ENCODE measurements at regions not wholly inside any gene's neighbourhood (a gene's known extent, or its start where the extent isn't known, plus 50 kb on each side); places are given as distances from the start of the nearest gene placed in this dataset.

DNA sequence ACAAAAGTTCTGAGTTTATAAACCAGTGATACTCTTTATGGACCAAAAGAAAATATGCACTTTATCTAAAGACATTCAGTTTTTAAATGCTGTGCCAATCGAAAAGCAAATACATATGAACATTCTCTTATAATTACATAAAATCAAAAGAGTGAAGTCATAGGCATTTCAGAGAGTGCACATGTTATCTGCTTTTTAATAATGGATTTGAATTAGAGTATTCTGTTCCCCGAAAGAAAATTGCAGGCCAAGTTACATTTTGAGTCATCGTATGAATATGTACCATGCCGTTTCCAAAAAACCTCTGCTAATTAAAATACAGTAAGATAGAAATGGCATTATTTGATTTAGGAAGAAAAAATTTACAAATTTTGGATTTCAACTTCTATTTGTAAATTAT lies 565.7 kb downstream of the ZEB2 start:
- Mint-ChIP-seq H3K9me3 (no peaks in the 10 kb centered on the region), H3K27me3 (ENCODE audit: low read depth) (no peaks in the 10 kb centered on the region), H3K27ac (no peak overlapping the region), H3K4me3 (no peak overlapping the region), H3K4me1 (ENCODE audit: low read depth) (no peaks in the 10 kb centered on the region), H3K36me3 (ENCODE audit: low read depth) (no peaks in the 10 kb centered on the region)

DNA sequence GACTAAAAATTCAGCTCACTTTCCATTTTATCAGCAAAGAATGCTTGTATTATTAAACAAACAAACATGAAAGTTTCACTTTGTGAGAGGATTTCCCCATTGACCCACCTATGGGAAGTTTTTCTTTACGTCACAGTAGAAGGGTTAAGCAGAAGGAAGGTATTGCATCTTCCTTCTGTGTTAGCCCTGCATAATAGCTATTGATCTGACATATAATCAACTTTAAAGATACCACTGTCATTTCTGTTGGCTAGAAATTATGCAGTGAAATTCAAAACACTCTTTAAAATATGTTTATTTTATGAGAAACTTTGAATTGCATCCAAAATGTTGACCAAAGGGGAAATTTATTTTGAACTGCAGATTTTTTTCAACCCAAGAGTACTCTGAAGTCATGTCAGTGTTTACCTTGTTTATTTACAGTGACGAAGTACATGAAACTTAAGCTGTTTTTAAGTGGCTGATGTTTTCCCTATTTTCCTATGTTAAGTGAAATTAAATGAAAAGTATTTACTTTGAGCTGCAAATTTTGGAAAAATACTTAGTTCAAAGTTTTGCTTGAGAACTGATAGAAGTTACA lies 566.4 kb downstream of the ZEB2 start:
- Mint-ChIP-seq H3K4me3 (no peak overlapping the region), H3K36me3 (ENCODE audit: low read depth) (no peaks in the 10 kb centered on the region), H3K9me3 (no peaks in the 10 kb centered on the region), H3K27ac (no peak overlapping the region), H3K27me3 (ENCODE audit: low read depth) (no peaks in the 10 kb centered on the region), H3K4me1 (ENCODE audit: low read depth) (no peaks in the 10 kb centered on the region)

DNA sequence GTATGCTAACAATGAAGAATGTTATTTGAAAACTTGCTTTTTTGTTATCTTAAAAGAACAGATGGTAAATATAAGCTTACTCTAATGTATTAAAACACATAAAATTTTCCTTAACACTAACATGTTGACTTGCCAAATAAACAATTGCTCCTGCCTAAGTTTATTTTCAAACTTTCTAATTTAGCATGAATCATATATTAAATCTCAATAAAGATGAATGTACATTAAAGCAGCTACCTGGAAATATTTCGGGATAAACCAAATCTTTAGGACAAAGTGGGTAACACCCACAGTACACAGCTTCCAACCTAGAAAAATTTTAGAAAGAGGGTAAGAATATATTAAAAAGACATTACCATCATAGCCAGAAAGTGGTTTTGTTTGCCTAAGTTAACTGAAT lies 567.4 kb downstream of the ZEB2 start:
- Mint-ChIP-seq H3K9me3 (no peaks in the 10 kb centered on the region), H3K27me3 (ENCODE audit: low read depth) (no peaks in the 10 kb centered on the region), H3K36me3 (ENCODE audit: low read depth) (no peaks in the 10 kb centered on the region), H3K27ac (no peak overlapping the region), H3K4me3 (no peak overlapping the region), H3K4me1 (ENCODE audit: low read depth) (no peaks in the 10 kb centered on the region)

DNA sequence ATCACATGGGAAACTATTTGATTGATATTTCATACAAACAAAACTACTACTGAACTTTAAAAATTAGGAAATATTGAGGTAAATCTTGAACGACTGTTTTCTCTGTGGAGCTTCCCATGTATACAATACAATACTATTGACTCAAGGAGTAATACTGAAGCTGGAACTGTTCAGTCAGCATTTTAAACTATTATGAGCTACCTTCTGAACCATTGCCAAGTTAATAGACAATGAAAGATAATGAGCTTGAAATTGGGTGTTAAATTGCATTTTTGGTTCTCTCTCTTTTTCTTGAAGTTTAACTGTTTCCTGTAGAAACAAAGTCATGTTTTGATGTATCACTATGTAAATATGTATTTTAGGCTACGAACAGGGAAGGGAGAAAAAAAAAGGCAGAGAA lies 569.2 kb downstream of the ZEB2 start:
- Mint-ChIP-seq H3K36me3 (ENCODE audit: low read depth) (no peaks in the 10 kb centered on the region), H3K27ac (no peak overlapping the region), H3K4me3 (no peak overlapping the region), H3K9me3 (no peaks in the 10 kb centered on the region), H3K27me3 (ENCODE audit: low read depth) (no peaks in the 10 kb centered on the region), H3K4me1 (ENCODE audit: low read depth) (no peaks in the 10 kb centered on the region)

DNA sequence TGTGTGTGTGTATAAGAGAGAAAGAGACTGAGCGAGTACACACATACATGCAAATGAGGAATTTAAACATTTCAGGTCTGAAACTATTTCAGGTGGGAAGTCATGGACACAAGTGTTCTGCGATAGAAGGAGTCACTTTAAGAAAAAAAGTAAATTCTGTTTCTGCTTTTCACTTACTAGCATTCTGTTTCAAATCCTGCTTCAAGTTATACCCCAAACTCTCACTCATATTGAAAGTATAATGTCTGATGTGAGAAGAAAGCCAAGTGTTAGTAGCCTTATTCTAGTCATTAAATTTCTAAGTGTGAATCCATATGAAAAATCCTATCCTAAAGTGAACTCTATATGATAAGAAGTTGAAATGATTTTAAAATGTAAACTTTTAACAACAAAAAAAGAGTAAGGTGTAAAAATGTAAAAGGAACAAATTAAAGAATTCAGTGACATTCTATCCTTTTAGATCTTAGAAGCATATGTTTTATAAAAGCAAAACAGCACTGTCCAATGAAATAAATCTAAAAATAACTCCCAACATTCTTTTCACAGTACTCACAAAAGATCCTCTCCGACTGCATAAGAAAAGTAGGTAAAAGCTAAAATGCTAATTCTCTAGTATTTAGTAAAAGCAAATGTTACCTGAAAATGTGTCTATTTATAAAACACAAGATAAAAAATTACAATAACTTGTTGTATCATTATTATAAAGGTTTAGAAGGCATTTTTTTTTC lies 570.6 kb downstream of the ZEB2 start:
- no peaks in the 10 kb centered on the region for H3K9me3 Mint-ChIP-seq
- H3K4me3 Mint-ChIP-seq, result no peak overlapping the region
- H3K4me1 Mint-ChIP-seq (ENCODE audit: low read depth), result no peaks in the 10 kb centered on the region
- H3K27me3 Mint-ChIP-seq (ENCODE audit: low read depth), result no peaks in the 10 kb centered on the region
- H3K36me3 Mint-ChIP-seq (ENCODE audit: low read depth), result no peaks in the 10 kb centered on the region
- no peak overlapping the region for H3K27ac Mint-ChIP-seq

DNA sequence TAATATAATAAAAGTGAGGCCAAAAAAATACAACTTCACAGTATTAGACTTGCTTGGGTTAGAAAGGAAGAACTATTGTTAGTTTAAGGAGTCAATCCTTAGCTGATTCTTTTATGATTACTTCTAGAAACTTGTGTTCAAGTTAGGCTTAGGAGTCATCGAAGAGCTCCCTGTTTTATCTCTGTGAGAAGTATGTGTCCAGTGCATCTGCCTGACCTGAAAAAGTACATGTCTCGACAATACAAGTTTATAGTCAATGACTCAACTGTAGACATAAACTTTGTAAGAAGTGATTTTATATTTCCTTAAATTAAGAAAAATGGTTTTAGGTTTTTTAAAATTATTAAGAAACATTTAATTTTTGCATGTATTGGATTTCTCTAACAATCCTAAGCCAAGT lies 571.2 kb downstream of the ZEB2 start:
- no peaks in the 10 kb centered on the region for H3K36me3 Mint-ChIP-seq (ENCODE audit: low read depth)
- H3K27me3 Mint-ChIP-seq (ENCODE audit: low read depth), result no peaks in the 10 kb centered on the region
- no peaks in the 10 kb centered on the region for H3K9me3 Mint-ChIP-seq
- no peak overlapping the region for H3K27ac Mint-ChIP-seq
- no peaks in the 10 kb centered on the region for H3K4me1 Mint-ChIP-seq (ENCODE audit: low read depth)
- no peak overlapping the region for H3K4me3 Mint-ChIP-seq

DNA sequence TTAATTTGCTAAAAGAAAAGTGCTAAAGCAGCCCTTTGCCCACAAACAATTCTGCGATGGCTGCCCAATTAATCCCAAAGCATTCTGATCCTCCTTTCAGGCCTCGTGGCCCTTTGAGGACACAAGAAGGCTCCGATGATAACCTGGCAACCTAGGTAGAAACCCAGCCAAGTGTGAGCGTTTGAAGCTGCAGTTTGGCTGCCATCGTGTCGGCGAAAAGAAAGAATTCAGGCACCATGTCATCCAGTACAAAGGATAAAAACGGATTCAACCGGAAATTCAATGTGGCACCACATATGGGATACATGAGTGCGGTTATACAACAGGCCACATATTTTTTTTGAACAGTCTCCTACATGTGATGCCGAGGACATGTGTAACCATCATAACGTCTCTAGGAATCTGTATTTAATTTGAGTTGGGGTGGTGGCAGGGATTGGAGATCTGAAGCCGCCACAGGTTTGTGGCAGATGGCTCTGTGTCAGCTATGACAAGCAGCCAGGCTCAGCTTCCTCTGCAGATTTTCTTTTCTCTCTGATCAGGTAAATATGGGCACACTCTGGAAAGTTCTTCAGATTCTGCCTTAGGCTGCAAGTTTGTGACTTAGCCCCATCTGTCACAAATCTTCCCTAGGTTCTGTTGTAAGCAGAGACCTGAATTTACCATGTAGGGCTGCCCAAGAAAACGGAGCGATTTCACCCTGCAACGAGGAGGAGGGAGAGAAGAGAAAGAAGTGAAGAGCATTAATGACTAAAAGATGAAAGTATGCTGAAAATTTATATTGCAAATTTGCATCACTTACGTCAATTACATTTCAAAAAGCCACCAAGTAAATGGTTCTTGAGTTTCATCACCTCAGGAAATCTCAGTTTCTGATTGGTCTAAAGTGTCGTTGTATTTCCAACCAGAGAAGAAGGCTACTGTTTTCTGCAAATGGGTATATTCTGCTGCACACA lies 573.2 kb downstream of the ZEB2 start:
- H3K4me1 Mint-ChIP-seq (ENCODE audit: low read depth), result no peaks in the 10 kb centered on the region
- no peak overlapping the region for H3K27ac Mint-ChIP-seq
- no peaks in the 10 kb centered on the region for H3K27me3 Mint-ChIP-seq (ENCODE audit: low read depth)
- H3K36me3 Mint-ChIP-seq (ENCODE audit: low read depth), result no peaks in the 10 kb centered on the region
- no peak overlapping the region for H3K4me3 Mint-ChIP-seq
- no peaks in the 10 kb centered on the region for H3K9me3 Mint-ChIP-seq

DNA sequence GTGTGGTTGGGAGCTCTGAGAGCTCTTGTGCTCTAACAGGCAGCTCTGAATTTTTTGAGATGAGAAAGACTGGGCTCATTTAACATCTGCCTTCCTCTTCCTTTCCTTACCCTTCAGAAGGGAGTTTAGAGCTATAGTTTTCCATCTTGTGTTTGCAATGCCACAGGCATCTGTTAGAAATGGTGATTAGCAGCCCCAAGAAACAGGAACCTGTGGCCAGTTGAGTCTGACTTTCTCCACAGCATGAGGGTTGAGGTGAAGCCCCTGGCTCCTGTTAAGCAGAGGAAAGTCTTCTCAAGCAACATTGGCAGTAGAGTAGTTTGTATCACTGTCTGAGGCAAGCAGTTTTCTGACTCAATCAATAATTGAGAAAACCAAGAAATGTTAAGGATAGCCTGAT lies 577.4 kb downstream of the ZEB2 start:
- Mint-ChIP-seq H3K36me3 (ENCODE audit: low read depth) (no peaks in the 10 kb centered on the region), H3K9me3 (no peaks in the 10 kb centered on the region), H3K27ac (no peak overlapping the region), H3K27me3 (ENCODE audit: low read depth) (peaks cover 27% of the 10 kb centered on the region), H3K4me1 (ENCODE audit: low read depth) (no peaks in the 10 kb centered on the region), H3K4me3 (no peak overlapping the region)

DNA sequence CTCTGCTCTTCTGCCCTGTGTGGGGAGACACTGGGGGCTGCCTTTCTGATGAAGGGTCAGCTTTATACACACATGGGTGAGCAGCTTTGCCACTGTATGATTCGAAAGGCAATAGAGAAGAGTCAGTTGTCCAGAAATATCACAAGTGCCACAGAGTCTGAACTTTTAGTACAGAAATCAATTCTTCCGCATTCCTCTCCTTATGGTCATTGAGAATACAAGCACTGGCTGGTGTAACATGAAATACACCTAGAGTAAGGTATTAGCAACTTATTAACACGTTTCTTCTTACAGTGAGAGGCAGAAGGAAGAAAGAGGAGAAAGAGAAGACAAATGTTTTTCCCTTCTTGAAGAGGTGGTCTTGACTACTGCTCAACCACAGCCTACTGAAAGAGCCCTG lies 579.2 kb downstream of the ZEB2 start:
- Mint-ChIP-seq H3K4me1 (ENCODE audit: low read depth) (peaks cover 3% of the 10 kb centered on the region), H3K9me3 (no peaks in the 10 kb centered on the region), H3K36me3 (ENCODE audit: low read depth) (no peaks in the 10 kb centered on the region), H3K27ac (no peak overlapping the region), H3K4me3 (no peak overlapping the region), H3K27me3 (ENCODE audit: low read depth) (peaks cover 37% of the 10 kb centered on the region)

DNA sequence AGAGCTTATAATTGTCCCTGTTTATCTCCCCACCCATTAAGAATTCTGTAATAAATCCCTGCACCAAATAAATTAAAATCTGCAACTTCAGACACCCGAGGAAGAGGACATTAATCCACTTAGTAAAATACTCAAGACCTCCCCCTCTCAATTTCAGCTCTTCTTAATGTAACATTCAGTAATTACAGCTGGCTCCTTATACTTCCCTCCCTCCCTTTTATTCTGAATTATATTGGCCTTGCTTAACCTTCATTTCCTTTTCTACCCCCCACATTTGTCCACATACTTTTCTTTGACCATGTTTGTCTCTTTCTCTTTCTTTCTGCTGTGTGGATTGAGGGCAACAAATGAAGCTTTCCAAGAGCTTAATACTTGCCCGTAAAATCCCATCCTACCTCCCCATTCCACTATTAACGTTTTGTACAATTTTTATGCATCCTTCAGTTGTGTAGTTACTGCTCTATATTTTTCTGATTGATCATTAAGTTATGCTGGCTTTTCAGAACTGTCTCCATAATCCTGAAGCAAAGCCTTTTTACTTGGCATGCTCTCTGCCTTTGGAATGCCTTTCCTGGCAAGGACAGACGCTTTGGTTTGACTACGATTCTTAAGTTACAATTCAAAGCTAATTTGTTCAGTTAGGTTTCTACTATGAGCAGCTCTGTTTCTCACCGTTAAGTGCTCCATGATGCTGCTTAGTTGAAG lies 580.1 kb downstream of the ZEB2 start:
- Mint-ChIP-seq H3K9me3 (no peaks in the 10 kb centered on the region), H3K4me3 (no peak overlapping the region), H3K27ac (no peak overlapping the region), H3K27me3 (ENCODE audit: low read depth) (peaks cover 45% of the 10 kb centered on the region), H3K36me3 (ENCODE audit: low read depth) (no peaks in the 10 kb centered on the region), H3K4me1 (ENCODE audit: low read depth) (peaks cover 3% of the 10 kb centered on the region)

DNA sequence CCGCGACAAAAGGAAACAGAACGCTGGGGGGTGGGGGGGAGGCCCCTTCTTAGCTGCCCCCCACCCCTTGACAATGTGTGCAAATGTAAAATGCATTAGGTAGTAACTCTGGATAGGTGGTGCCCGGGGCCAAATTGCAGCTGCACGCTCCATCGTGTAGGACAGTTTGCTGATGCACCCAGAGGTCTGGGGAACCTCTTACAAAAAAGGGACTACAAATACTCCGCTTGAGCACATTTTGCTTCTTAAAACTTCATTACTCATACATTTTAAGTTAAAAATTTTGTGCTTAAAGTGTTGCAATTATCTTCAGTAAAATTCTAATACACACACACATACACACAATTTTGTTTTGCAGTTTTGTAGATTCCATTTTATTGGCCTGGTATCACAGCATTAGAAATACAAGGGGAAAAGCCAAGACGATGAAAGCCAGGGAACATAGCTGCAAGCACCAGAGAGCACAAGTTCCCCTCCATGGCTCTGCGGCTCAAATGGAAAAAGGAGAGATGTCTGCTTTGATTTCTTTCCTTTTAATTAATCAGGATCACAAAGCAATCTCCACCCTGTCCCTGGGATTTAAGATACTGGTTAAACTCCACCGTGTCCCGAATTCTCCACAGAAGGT lies 582.1 kb downstream of the ZEB2 start:
- Mint-ChIP-seq H3K27ac (no peak overlapping the region), H3K27me3 (ENCODE audit: low read depth) (peaks cover 57% of the 10 kb centered on the region), H3K9me3 (no peaks in the 10 kb centered on the region), H3K36me3 (ENCODE audit: low read depth) (no peaks in the 10 kb centered on the region), H3K4me3 (no peak overlapping the region), H3K4me1 (ENCODE audit: low read depth) (peaks cover 3% of the 10 kb centered on the region)

DNA sequence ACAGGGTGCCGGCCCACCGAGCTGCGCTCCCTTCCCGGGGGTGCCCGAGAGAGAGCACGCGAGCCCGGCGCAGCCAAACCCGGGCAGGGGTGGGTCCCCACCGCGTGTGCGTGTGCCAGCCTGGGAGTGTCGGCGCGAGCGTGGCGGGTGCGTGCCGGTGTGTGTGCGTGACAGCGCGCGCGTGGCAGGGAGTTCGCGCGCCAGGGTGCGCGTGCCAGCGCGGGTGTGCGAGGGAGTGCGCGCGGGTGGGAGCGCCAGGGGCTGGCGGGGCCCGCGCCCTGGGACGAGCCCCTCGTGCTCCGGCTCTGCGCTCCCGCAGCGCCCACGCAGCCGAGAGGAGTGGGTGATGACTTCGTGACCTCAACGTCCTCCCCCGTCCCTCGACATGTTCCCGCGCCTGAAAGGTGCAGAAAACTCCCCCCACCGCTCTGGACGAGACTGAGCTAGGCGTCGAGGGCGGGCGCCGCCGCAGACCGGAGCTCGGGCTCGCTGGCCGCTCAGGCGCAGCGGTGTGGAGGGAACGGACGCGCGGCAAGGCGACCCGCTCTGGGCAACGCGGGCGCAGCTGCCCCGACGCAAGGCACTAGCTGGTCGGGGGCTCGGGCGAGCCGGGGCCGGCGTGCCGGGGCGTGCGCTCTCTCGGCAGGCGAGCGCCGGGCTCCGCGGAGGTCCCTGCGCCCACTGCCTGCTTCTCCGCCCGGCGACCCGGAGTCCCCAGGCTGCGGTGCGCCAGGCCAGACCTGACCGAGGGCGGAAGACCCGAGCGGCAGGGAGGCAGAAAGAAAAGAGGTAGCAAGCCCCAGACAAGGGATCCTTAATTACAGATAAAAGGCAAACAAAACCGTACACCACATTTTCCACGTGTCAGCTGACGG lies 582.8 kb downstream of the ZEB2 start:
- Mint-ChIP-seq H3K27ac (no peak overlapping the region), H3K4me1 (ENCODE audit: low read depth) (peaks cover 3% of the 10 kb centered on the region), H3K27me3 (ENCODE audit: low read depth) (peaks cover 62% of the 10 kb centered on the region), H3K9me3 (no peaks in the 10 kb centered on the region), H3K36me3 (ENCODE audit: low read depth) (no peaks in the 10 kb centered on the region), H3K4me3 (peak overlapping the region; percentile 63)

DNA sequence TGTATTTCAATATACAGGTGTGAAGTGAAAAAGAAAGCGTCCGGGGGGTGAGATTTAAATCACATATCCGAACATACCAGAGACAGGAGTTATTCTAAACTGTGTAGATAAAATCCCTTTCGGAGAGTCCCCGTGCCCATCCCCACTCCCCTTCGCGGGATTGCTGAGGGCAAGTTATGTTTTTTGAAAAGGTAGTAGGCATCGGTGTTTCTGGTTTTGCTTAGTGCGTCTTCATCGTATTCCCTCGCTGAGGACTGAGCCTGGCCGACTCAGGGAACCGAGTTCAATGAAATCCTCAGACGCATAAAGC lies 583.4 kb downstream of the ZEB2 start:
- Mint-ChIP-seq H3K9me3 (no peaks in the 10 kb centered on the region), H3K4me3 (peak overlapping the region; percentile 63), H3K36me3 (ENCODE audit: low read depth) (no peaks in the 10 kb centered on the region), H3K27ac (no peak overlapping the region), H3K4me1 (ENCODE audit: low read depth) (peaks cover 3% of the 10 kb centered on the region), H3K27me3 (ENCODE audit: low read depth) (peaks cover 68% of the 10 kb centered on the region)

DNA sequence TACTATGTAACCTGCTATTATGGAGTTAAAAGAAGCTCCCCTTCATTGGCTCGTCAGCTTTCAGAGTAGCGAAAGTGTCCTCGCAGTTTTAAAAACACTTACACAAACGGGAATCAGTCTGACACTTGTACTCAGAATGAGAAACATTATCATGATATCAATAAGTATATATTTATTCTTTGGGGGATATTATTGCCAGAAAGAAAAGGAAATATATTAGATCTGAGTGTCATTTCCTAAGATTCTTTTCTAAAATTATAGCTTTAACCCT lies 584.5 kb downstream of the ZEB2 start:
- H3K4me3 Mint-ChIP-seq, result no peak overlapping the region
- no peaks in the 10 kb centered on the region for H3K36me3 Mint-ChIP-seq (ENCODE audit: low read depth)
- peaks cover 69% of the 10 kb centered on the region for H3K27me3 Mint-ChIP-seq (ENCODE audit: low read depth)
- no peaks in the 10 kb centered on the region for H3K9me3 Mint-ChIP-seq
- H3K4me1 Mint-ChIP-seq (ENCODE audit: low read depth), result peaks cover 3% of the 10 kb centered on the region
- H3K27ac Mint-ChIP-seq, result no peak overlapping the region

Measured in T-helper 1 cell treated with Interleukin-12 subunit alpha and Interleukin-12 subunit beta and Interleukin-4 antibody, amounts not matched to agents 30 μg/mL and 1 μg/mL, for 36 hours (primary cell).